Activated CD4-positive, CD25-positive, alpha-beta regulatory T cell treated with anti-CD3 and anti-CD28 coated beads, Interleukin-2, amount 50 U/mL, for 72 hours (primary cell): ENCODE measurements at regions not wholly inside any gene's neighbourhood (a gene's known extent, or its start where the extent isn't known, plus 50 kb on each side); places are given as distances from the start of the nearest gene placed in this dataset.

ENCODE experiments used
- DNase-seq: peaks from one replicate; pipeline ENCODE4 v3.0.0; 2021

DNA sequence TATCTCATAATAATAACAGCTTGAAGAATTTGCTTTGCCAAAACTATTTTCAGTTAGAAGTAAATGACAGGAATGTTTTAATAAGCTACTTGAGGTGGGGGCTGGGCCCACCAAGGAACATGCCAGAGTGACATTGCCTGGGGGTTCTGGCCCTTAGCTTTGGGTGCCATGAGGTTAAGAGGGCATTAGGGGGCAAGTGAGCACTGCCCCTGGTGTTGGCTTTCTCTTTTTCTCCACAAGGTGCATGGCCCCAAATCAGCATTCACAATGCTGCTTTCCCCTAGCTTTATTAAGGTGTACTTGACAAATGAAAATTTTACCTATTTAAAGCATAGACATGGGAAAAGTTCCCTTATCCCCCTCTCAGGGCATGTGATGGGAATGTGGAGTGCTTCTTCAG lies 305.4 kb downstream of the TENT4A start:
- no peak for DNase-seq

- DNase-seq, result no peak
Measured at GRCh38 chr5:7036192-7036835, 323.1 kb downstream of the TENT4A start.

DNA sequence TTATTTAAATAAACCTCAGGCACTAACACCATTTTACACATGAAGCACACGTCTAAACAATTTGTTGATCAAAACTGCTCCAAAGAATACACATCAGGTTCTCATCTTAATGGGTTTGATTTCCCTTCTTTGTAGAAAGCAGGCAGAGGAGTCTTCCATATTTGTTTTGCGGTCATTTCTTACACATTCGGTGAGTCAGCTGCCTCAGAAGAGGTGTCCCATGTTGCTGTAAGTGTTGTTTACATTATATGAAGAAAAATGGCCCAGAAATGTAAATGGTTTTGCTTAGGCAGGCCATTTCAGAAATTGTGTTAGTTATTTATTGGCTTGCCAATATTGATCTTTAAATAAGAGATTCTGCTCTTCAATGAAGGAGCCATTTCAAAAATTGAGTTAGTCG lies 325.8 kb downstream of the TENT4A start:
- DNase-seq, result no peak

GRCh38 chr5:7040111-7040510 lies 326.9 kb downstream of the TENT4A start:
- DNase-seq, result no peak

DNA sequence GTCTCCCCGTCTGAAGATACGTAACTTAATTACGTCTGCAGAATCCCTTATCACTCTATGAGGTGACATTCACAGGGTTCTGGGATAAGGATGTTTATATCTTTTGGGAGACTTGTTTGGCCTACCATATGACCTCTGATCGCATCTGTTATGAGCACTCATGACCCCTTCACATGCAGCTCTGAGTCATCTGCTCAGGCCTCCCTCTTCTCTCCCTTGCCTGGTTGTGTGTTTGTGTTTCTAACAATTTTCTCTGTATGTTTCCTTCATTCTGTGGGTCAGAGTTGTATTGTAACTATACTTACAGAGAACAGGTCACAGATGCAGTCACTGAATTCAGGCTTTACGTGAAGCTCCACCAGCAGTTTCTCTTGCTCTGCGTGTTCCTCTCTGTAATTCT lies 330.6 kb downstream of the TENT4A start:
- DNase-seq, result no peak

DNA sequence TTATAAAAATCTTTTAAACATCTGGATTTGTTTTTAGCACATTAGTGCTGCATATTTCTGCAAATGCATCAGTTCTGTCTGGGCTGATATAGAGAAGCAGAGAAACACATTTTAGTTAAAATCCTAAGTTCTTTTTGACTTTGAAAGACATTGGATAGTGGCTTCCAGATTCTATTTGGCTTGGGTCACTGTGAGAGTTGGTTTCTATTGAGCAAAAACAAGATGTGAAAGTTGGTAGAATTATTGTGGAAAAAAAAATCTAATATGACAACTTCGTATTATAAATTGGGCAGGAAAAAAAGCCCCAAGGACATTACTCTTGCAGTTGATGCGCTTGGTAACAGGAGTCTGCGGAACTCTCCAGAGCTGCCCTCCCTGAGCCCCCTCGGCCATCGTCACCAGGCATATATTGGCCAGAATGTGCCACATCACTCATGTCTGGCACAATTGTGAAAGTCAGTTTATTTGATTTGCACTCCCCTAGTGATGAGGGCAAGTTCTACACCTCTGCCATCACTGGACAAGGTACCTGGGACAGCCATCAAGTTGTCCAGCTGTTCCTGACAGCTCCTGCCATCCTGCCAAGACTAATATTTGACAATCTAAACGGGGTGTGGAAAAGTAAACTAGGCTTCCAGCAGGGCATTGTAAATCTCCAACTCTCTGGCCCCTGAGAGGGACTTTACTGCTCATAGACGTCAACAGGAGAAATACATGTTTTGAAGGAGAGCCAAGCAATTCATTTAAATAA lies 334.5 kb downstream of the TENT4A start:
- DNase-seq, result no peak

GRCh38 chr5:7050986-7051385 lies 337.8 kb downstream of the TENT4A start:
- DNase-seq, result no peak

DNA sequence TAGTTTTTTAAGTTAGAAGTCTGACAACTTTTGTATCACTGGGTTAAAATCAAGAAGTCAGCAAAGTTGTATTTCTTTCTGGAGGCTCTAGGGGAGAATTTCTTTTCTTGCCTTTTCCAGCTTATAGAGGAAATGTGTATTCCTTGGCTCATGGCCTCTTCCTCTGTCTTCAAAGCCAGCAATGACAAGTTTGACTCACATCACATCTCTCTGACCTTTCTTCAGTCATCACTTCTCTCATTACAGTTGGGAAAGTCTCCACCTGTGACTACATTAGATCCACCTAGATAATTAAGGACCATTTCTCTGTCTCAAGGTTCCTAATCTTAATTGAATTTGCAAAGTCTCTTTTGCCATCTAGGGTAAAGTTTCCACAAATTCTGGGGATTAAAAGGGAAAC lies 339.9 kb downstream of the TENT4A start:
- DNase-seq, result no peak

DNA sequence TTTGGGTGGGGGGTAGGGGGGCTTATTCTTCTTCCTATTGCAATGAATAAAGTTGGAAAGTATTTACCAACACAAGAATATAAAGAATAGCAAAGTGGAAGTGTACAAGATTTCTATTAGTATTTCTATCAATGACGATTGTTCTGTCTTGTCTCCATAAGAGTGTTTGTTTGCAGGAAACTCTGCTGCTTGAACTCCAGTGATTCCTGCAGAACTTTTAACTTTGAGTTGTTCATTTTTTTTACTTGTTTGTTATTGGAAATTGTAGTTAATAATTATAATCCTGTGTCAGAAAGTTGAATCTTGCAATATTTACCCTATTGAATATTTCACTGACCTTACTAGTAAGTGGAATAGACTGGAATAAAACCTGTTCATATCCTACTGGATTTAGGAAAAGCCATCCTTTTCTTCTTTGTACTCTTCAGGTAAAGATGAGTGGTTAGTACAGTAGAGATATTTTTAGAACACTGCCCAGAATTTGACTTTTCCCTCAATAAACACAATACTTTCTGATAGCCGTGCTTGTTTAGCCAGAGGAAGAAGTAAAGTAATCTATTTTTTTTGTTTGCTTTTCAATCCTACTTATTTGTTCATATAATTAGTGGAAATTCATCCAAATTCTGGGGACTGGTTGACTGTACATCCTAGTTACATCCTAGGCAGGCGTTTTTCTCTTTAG lies 340.4 kb downstream of the TENT4A start:
- no peak for DNase-seq

- no peak for DNase-seq
Measured at GRCh38 chr5:7066471-7067235, 329.3 kb upstream of the ADCY2 start.

DNA sequence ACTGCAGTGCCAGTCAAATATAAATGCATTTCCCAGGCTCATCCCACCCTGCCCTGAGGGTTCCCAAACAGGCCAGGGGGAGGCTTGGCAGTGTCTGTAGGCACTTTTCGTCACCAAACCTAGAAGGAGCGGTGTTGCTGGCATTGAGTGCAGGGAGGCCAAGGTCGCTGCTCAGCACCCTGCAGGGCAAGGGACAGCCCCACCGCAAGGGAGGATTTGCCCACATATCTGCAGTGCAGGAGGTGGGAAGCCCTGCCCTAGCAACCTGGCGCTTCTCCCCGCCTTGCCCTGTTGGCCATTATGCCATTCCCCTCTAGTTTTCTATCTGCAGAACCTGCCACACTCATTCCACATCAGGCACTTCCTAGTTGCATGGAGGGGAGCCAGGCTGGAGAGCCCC lies 327.8 kb upstream of the ADCY2 start:
- DNase-seq, result no peak

DNA sequence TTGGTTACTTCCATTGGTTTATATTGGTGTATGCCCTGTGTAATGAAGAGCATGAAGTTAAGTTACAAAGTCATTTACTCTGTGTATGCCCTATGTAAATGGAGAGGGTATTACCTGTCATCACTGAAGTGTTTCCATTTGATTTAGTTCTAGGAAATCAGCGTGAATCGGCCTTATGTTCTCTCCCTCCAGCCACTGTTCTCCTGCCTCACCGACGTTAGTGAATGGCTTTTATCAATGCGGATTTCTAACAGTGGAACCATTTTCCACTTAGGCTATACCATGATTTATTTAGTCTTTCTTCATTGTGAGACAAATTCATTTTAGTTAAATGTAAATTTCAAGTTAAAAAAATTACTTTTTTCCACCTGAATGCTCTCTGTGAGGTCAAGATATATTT lies 327.0 kb upstream of the ADCY2 start:
- DNase-seq, result no peak

GRCh38 chr5:7072188-7072587 lies 323.8 kb upstream of the ADCY2 start:
- no peak for DNase-seq

DNA sequence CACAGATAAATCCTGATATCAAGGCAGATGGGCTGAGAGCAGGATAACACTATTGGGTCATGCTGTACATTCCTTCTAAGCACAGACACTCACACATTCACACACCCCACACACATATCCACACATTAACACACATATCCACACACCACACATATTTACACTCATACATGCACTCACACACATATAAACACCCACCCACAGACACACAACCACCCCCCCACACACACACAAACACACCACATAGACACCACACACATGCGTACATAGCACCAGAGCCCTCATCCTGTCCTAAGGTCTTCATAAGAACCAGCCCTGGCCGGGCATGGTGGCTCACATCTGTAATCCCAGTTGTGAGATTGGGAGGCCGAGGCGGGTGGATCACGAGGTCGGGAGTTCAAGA lies 322.3 kb upstream of the ADCY2 start:
- DNase-seq, result no peak

GRCh38 chr5:7074176-7074575 lies 321.8 kb upstream of the ADCY2 start:
- DNase-seq, result no peak

GRCh38 chr5:7075470-7075869 lies 320.5 kb upstream of the ADCY2 start:
- no peak for DNase-seq

- no peak for DNase-seq
Measured at GRCh38 chr5:7078101-7078500, 317.8 kb upstream of the ADCY2 start.

DNA sequence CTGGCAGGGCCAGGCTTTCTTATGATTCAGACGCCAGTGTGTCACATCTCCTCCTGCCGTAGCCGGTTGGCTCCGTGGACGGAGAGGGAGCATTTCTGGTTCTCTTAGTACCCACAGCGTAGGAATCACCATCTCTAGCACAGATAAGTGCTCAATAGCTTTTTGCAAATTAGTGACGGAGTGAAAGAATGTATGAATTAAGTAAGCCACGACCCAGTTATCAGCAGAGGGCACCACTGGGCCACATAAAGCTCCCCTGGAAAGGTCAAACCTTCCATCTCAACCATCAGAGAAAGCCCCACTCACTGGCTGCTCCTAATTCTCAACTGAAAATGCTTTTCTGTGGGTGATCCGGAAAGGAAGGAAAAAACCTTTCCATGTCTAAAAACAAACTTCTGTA lies 317.0 kb upstream of the ADCY2 start:
- DNase-seq, result no peak

DNA sequence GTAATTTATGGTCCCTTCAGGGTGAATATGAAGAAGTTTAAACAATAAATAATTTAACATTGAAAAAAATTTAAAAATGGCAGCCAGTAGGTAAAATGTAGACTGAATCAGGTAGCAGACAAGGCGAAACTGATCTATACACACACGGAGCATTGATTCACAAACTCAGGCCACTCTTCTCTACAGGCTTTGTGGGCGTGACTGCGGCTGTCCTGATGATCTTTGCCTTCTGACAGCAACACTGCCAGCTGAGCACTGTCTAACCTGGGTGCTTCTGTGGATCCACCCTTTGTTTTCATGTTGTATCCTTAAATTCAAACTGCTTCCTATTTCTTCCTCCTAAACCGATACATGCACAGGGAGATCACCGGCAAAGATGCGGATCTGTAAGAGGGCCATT lies 315.4 kb upstream of the ADCY2 start:
- DNase-seq, result no peak

DNA sequence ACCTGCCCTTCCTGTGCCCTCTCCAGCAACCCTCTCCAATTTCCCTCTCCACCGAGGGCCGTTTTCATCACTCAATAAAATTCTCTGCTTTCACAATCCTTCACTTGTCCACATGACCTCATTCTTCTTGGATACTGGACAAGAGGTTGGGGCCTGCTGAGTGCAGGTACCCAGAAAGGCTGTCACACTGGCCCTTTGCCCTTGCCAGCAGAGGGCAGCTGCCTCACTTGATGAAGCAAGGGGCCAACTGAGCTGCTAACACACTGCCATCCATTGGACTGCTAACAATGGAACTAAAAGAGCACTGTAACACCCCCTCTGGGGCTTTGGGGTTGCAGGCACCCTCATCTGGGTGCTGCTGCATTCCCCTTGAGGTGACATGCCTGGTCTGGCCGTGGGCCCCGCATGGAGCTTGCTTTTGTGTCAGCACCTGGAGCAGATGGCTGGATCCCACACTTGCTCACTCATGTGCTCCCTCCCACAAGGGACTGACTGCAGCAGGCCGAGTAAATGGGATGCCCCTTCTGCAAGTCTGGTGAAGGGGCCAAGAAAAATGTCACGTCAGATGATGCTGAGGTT lies 308.1 kb upstream of the ADCY2 start:
- DNase-seq, result no peak

DNA sequence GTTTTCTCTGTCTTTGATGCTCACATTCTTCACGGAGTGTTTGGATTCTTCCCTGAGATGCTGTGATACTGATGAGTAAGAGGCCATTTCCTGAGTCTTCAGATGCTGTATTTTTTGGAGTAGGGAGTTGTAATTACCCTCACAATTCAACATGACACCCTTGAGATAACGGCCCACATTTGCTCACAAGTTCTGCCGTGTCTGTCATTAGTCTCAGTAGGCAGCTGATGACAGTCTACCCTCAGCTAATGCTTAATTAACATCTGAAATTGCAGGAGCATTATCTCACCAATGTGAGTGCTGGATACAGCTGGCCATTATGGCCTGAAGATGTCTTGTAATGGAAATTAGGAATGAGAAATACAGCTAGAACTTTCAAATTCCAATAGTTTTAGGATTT lies 307.1 kb upstream of the ADCY2 start:
- no peak for DNase-seq

GRCh38 chr5:7094626-7095025 lies 301.3 kb upstream of the ADCY2 start:
- DNase-seq, result no peak

- no peak for DNase-seq
Measured at GRCh38 chr5:7096294-7096693, 299.6 kb upstream of the ADCY2 start.
